22Rv1 (cell line): ENCODE measurements at regions not wholly inside any gene's neighbourhood (a gene's known extent, or its start where the extent isn't known, plus 50 kb on each side); places are given as distances from the start of the nearest gene placed in this dataset.

ENCODE experiments used
- CTCF ChIP-seq: fragments of 450-650 bp; IDR thresholded peaks from 2 replicates; pipeline ENCODE4 v1.5.1; 2017; ENCODE audit warnings: mild to moderate bottlenecking
- ZFX ChIP-seq: fragments of 450-650 bp; IDR thresholded peaks from 2 replicates; pipeline ENCODE4 v1.6.1; 2017; ENCODE audit warnings: antibody characterized with exemption, borderline replicate concordance

GRCh38 chr9:131807144-131807983, 67.5 kb upstream of the RAPGEF1 start:
- TF ChIP-seq CTCF (no peak), ZFX (no peak)
